Right lobe of liver (tissue), 4 donors: ENCODE measurements at regions not wholly inside any gene's neighbourhood (a gene's known extent, or its start where the extent isn't known, plus 50 kb on each side); places are given as distances from the start of the nearest gene placed in this dataset.

Source experiments
- CTCF ChIP-seq, 4 donors: fragments of 200-600 bp in 3 of 4; fragments of 450-650 bp in 1 of 4; IDR thresholded peaks; one replicate each; pipeline versions ENCODE4 v1.5.1 to v1.8.0; 2016 to 2022; ENCODE audit warnings: antibody characterized with exemption in 4 of 4, mild to moderate bottlenecking in 2 of 4
- POLR2A ChIP-seq: fragments of 450-650 bp; IDR thresholded peaks from one replicate; pipeline ENCODE4 v1.6.1; 2017; ENCODE audit warnings: antibody characterized with exemption, mild to moderate bottlenecking
- donor health status: DM: no; HTN: no; CAD: no.
- donor health status: DM: no; HTN: no; CAD: no.
- donor health status: DM: no; HTN: yes; CAD: no.

GRCh38 chr3:106256249-106256957 is 387.6 kb upstream of the CBLB start:
- TF ChIP-seq POLR2A (no peak), CTCF (IDR thresholded peaks at IDR 0.05) (no peak)
